ENCODE measurements at regions not wholly inside any gene's neighbourhood (a gene's known extent, or its start where the extent isn't known, plus 50 kb on each side); places are given as distances from the start of the nearest gene placed in this dataset.

GRCh38 chr1:221106616-221107015, 227.4 kb downstream of the HLX start:
- no peak overlapping the region for H3K4me3 ChIP-seq
- intact Hi-C loops (cut with DNase I; ENCODE audit: low total_unique reads): no loop called here
- no peaks in the 10 kb centered on the region for H3K9me3 ChIP-seq
- H3K27ac ChIP-seq: no peak overlapping the region
- TF ChIP-seq POLR2A (IDR thresholded peaks at IDR 0.05): no peak
- no peak for TF ChIP-seq CTCF (IDR thresholded peaks at IDR 0.05 in 4 of 5, conservative IDR thresholded peaks at IDR 0.05 in 1 of 5)
- DNase-seq: no peak
- no peaks in the 10 kb centered on the region for H3K36me3 ChIP-seq
- H3K4me1 ChIP-seq: no peaks in the 10 kb centered on the region
- H3K27me3 ChIP-seq: no peaks in the 10 kb centered on the region
- ATAC-seq: no peak
- in situ Hi-C loops (cut with MboI; ENCODE audit: low sequenced_read_pairs in 4 of 4): no loop called here

- H3K36me3 ChIP-seq: no peaks in the 10 kb centered on the region
- no peak overlapping the region for H3K27ac ChIP-seq
- no peaks in the 10 kb centered on the region for H3K9me3 ChIP-seq
- H3K4me3 ChIP-seq: no peak overlapping the region
- DNase-seq (no peak), ATAC-seq (no peak)
- H3K27me3 ChIP-seq: no peaks in the 10 kb centered on the region
- in situ Hi-C loops (cut with MboI; ENCODE audit: low sequenced_read_pairs in 4 of 4) (no loop called here), intact Hi-C loops (cut with DNase I; ENCODE audit: low total_unique reads) (no loop called here)
- H3K4me1 ChIP-seq: no peaks in the 10 kb centered on the region
- TF ChIP-seq POLR2A (IDR thresholded peaks at IDR 0.05) (no peak), CTCF (IDR thresholded peaks at IDR 0.05 in 4 of 5, conservative IDR thresholded peaks at IDR 0.05 in 1 of 5) (no peak)
Measured at GRCh38 chr1:221109930-221110329, 230.7 kb downstream of the HLX start.

- no peak for ATAC-seq
- in situ Hi-C loops (cut with MboI; ENCODE audit: low sequenced_read_pairs in 4 of 4): no loop called here
Measured at GRCh38 chr1:221117133-221117532, 237.9 kb downstream of the HLX start.

GRCh38 chr1:221117548-221117951, 238.3 kb downstream of the HLX start:
- Histone ChIP-seq H3K4me1 (peaks cover 25 to 35% of the 10 kb centered on the region in 2 donors), H3K36me3 (no peaks in the 10 kb centered on the region), H3K9me3 (no peaks in the 10 kb centered on the region), H3K27me3 (no peaks in the 10 kb centered on the region), H3K27ac (peak overlapping the region; percentile 74 to 86 (median 80)), H3K4me3 (no peak overlapping the region)
- in situ Hi-C loops (cut with MboI; ENCODE audit: low sequenced_read_pairs in 4 of 4) (no loop called here), intact Hi-C loops (cut with DNase I; ENCODE audit: low total_unique reads) (loop anchor here (5.0 kb wide), 1 partner anchor 240 kb away; the partner anchor contains the start of gene HLX)
- TF ChIP-seq POLR2A (IDR thresholded peaks at IDR 0.05) (peak in 1 of 2 donors; percentile 23), CTCF (IDR thresholded peaks at IDR 0.05 in 4 of 5, conservative IDR thresholded peaks at IDR 0.05 in 1 of 5) (no peak)
- ATAC-seq (peak; percentile 97 to 98), DNase-seq (peak; percentile 46 to 49)

More at GRCh38 chr1:221117133-221117532, 237.9 kb downstream of the HLX start:
- H3K36me3 ChIP-seq: no peaks in the 10 kb centered on the region
- H3K27me3 ChIP-seq: no peaks in the 10 kb centered on the region
- no peaks in the 10 kb centered on the region for H3K9me3 ChIP-seq
- peak overlapping the region; percentile 74 to 86 (median 80) for H3K27ac ChIP-seq
- TF ChIP-seq CTCF (IDR thresholded peaks at IDR 0.05 in 4 of 5, conservative IDR thresholded peaks at IDR 0.05 in 1 of 5) (no peak), POLR2A (IDR thresholded peaks at IDR 0.05) (no peak)
- H3K4me1 ChIP-seq: peaks cover 25 to 35% of the 10 kb centered on the region in 2 donors
- intact Hi-C loops (cut with DNase I; ENCODE audit: low total_unique reads): loop anchor here (5.0 kb wide), 1 partner anchor 240 kb away; the partner anchor contains the start of gene HLX
- no peak overlapping the region for H3K4me3 ChIP-seq
- DNase-seq: no peak
